C4-2B (cell line): ENCODE measurements at regions not wholly inside any gene's neighbourhood (a gene's known extent, or its start where the extent isn't known, plus 50 kb on each side); places are given as distances from the start of the nearest gene placed in this dataset.

Experiments
- ZFX ChIP-seq: fragments of 450-650 bp; IDR thresholded peaks from 2 replicates; pipeline ENCODE4 v1.6.1; 2017
- TF ChIP-seq, protein P1 (sequence below): fragments of 450-650 bp; conservative IDR thresholded peaks from 2 replicates; pipeline ENCODE4 v1.5.1; 2017; ENCODE audit warnings: mild to moderate bottlenecking

DNA sequence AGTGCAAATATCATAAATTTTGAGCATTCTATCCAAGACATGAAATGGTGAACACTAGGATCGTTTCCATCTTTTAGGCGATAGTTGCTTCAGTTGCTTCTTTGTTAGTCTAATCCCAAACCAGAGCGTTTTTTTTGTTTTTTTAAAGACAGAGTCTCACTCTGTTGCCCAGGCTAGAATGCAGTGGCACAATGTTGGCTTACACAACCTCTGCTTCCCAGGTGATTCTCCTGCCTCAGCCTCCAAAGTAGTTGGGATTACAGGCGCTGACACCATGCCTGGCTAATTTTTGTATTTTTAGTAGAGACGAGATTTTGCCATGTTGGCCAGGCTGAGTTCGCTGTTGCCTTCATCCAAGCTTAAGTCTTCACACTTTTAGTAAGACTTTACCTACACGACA, 265.3 kb downstream of the SHQ1 start:
- TF ChIP-seq, protein P1, sequence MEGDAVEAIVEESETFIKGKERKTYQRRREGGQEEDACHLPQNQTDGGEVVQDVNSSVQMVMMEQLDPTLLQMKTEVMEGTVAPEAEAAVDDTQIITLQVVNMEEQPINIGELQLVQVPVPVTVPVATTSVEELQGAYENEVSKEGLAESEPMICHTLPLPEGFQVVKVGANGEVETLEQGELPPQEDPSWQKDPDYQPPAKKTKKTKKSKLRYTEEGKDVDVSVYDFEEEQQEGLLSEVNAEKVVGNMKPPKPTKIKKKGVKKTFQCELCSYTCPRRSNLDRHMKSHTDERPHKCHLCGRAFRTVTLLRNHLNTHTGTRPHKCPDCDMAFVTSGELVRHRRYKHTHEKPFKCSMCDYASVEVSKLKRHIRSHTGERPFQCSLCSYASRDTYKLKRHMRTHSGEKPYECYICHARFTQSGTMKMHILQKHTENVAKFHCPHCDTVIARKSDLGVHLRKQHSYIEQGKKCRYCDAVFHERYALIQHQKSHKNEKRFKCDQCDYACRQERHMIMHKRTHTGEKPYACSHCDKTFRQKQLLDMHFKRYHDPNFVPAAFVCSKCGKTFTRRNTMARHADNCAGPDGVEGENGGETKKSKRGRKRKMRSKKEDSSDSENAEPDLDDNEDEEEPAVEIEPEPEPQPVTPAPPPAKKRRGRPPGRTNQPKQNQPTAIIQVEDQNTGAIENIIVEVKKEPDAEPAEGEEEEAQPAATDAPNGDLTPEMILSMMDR, result no peak
- TF ChIP-seq ZFX, result no peak
